HepG2 (cell line): ENCODE measurements at regions not wholly inside any gene's neighbourhood (a gene's known extent, or its start where the extent isn't known, plus 50 kb on each side); places are given as distances from the start of the nearest gene placed in this dataset.

ENCODE experiments used
- ATAC-seq: fragments of 200-7000 bp; cut with Tn5 transposase; 3 replicates; pipeline ENCODE4 v1.9.1; 2020; ENCODE audit warnings: mild to moderate bottlenecking, moderate library complexity
- BruUV-seq: library from RNA; stranded (reverse); fragments of 400-500 nt; replicated peaks from 2 replicates; lab custom pipeline; 2021; lab: Mats Ljungman, UMichigan
- CTCF ChIA-PET: fragments of 300-600 bp; formaldehyde crosslinking; extraction: SDS; loops from one replicate; lab custom pipeline; 2021; ENCODE audit warnings: low total read pairs, inconsistent platforms, low intra/inter-chr PET ratio; lab: Yijun Ruan, JAX
- POLR2A ChIA-PET: fragments of 350-600 bp; sonication (Branson Sonifier 250); formaldehyde crosslinking; loops from one replicate; lab custom pipeline; 2020; ENCODE audit warnings: antibody characterized with exemption, inconsistent platforms; lab: Yijun Ruan, JAX
- DNase-seq: peaks from one replicate; pipeline ENCODE4 v3.0.0-alpha.2; 2015; ENCODE audit warnings: low spot score
- FAIRE-seq: peaks from 3 replicates; lab custom pipeline; 2011; peaks lifted over from hg19 to GRCh38; lab: Jason Lieb, UNC
- H2AFZ ChIP-seq: one replicate; pipeline ENCODE4 v1.6.1; 2011; ENCODE audit warnings: low read length, inconsistent platforms
- H3K27ac ChIP-seq: fragments of 300-600 bp; 3 replicates; pipeline ENCODE4 v1.8.0; 2011; ENCODE audit warnings: mixed run types, mild to moderate bottlenecking, mixed read lengths, low read length, inconsistent platforms; ENCODE audit not compliant: insufficient read depth; ENCODE audit errors: extremely low read length
- H3K27me3 ChIP-seq, 2 experiments: fragments of 200-600 bp in 1 of 2; 2 replicates in 1 of 2; 3 replicates in 1 of 2; pipeline versions ENCODE4 v1.6.0 to v1.8.0; 2011; ENCODE audit warnings: low read length in 2 of 2, mild to moderate bottlenecking in 2 of 2, moderate library complexity in 2 of 2, inconsistent platforms in 1 of 2; ENCODE audit not compliant: insufficient read depth in 2 of 2, control insufficient read depth in 1 of 2
- H3K36me3 ChIP-seq, 2 experiments: fragments of 200-600 bp in 1 of 2; replicated peaks in 1 of 2; 2 replicates in 1 of 2; 3 replicates in 1 of 2; pipeline versions ENCODE4 v1.5.1 to v1.8.0; 2011; ENCODE audit warnings: low read length in 2 of 2, inconsistent platforms in 1 of 2; ENCODE audit not compliant: insufficient read depth in 2 of 2, control insufficient read depth in 1 of 2
- H3K4me1 ChIP-seq: 2 replicates; pipeline ENCODE4 v1.5.1; 2012; ENCODE audit warnings: low read length, inconsistent platforms; ENCODE audit not compliant: insufficient read depth
- H3K4me2 ChIP-seq: 2 replicates; pipeline ENCODE4 v1.6.0; 2011; ENCODE audit warnings: low read depth, low read length, inconsistent platforms
- H3K4me3 ChIP-seq, 3 experiments: fragments of 200-600 bp in 1 of 3; sonication (generic), shearing (Covaris generic) in 1 of 3; replicated peaks in 1 of 3; 2 replicates each; pipeline ENCODE4 v1.5.1; 2011 to 2016; ENCODE audit warnings: low read length in 3 of 3, inconsistent platforms in 2 of 3, low read depth in 2 of 3, mild to moderate bottlenecking in 2 of 3, control low read depth in 1 of 3, mixed read lengths in 1 of 3; ENCODE audit not compliant: insufficient read depth in 1 of 3
- H3K79me2 ChIP-seq: one replicate; pipeline ENCODE4 v1.6.1; 2011; ENCODE audit warnings: low read length, inconsistent platforms; ENCODE audit not compliant: insufficient read depth
- H3K9ac ChIP-seq: 2 replicates; pipeline ENCODE4 v1.6.0; 2011; ENCODE audit warnings: mild to moderate bottlenecking, low read depth, low read length, inconsistent platforms; ENCODE audit not compliant: insufficient read depth
- H3K9me3 ChIP-seq: 2 replicates; pipeline ENCODE4 v1.5.1; 2012; ENCODE audit warnings: mild to moderate bottlenecking, low read length
- H4K20me1 ChIP-seq: 2 replicates; pipeline ENCODE4 v1.6.0; 2011; ENCODE audit warnings: inconsistent platforms, mild to moderate bottlenecking, low read length, moderate library complexity; ENCODE audit not compliant: insufficient read depth
- AGO1 ChIP-seq: fragments of 200-400 bp; formaldehyde crosslinking; IDR thresholded peaks from 2 replicates; pipeline ENCODE4 v1.6.1; 2017; ENCODE audit warnings: mild to moderate bottlenecking, low read depth, low read length, moderate library complexity; ENCODE audit not compliant: poor library complexity, severe bottlenecking
- MTA3 ChIP-seq: sonication (generic); formaldehyde crosslinking; IDR thresholded peaks from 2 replicates; pipeline ENCODE4 v1.4.0; 2020; ENCODE audit warnings: missing genetic modification reagents
- NFYC ChIP-seq: IDR thresholded peaks from 2 replicates; pipeline ENCODE4 v1.6.1; 2016; ENCODE audit warnings: missing genetic modification reagents, missing compliant biosample characterization
- SAFB2 ChIP-seq: sonication (generic); formaldehyde crosslinking; IDR thresholded peaks from 2 replicates; pipeline ENCODE4 v1.5.1; 2020; ENCODE audit warnings: missing genetic modification reagents, low read depth, mild to moderate bottlenecking, borderline replicate concordance
- SOX6 ChIP-seq, 2 experiments: fragments of 450-650 bp in 1 of 2; sonication (generic) in 1 of 2; formaldehyde crosslinking in 1 of 2; IDR thresholded peaks; 2 replicates each; pipeline versions ENCODE4 v1.4.0 to v1.6.1; 2017 to 2020; ENCODE audit warnings: antibody characterized with exemption in 1 of 2, mild to moderate bottlenecking in 1 of 2, missing genetic modification reagents in 1 of 2
- TEAD2 ChIP-seq: sonication (generic); formaldehyde crosslinking; IDR thresholded peaks from 2 replicates; pipeline ENCODE4 v1.9.0; 2021; ENCODE audit warnings: missing genetic modification reagents
- TGIF2 ChIP-seq: IDR thresholded peaks from 2 replicates; pipeline ENCODE4 v1.6.1; 2016; ENCODE audit warnings: control low read depth, missing compliant biosample characterization
- ZNF260 ChIP-seq: sonication (generic); formaldehyde crosslinking; IDR thresholded peaks from 2 replicates; pipeline ENCODE4 v1.4.0; 2020; ENCODE audit warnings: missing genetic modification reagents, low read depth, mild to moderate bottlenecking, borderline replicate concordance
- ZNF331 ChIP-seq: sonication (generic); formaldehyde crosslinking; IDR thresholded peaks from 2 replicates; pipeline ENCODE4 v1.4.0; 2020; ENCODE audit warnings: missing genetic modification reagents
- ZNF598 ChIP-seq: sonication (generic); formaldehyde crosslinking; IDR thresholded peaks from 2 replicates; pipeline ENCODE4 v1.5.1; 2020; ENCODE audit warnings: mild to moderate bottlenecking, missing genetic modification reagents, borderline replicate concordance
- ZNF816 ChIP-seq: sonication (generic); formaldehyde crosslinking; IDR thresholded peaks from 2 replicates; pipeline ENCODE4 v1.8.0; 2022; ENCODE audit warnings: missing genetic modification reagents, mild to moderate bottlenecking, borderline replicate concordance
- WGBS: methylation state at CpG from one replicate; pipeline ENCODE4 v1.1.6; 2017; ENCODE audit warnings: low lambda C conversion rate; 5-methylcytosine and 5-hydroxymethylcytosine counted together
- in situ Hi-C: cut with HindIII; loops from 2 replicates; pipeline ENCODE4 v1.10.0; 2017; ENCODE audit warnings: low pct_unique_long_range_greater_than_20kb; ENCODE audit not compliant: extremely low pct_ligation_motif_present
- intact Hi-C: fragments of 100-400 bp; cut with micrococcal nuclease; formaldehyde crosslinking; loops from one replicate; pipeline ENCODE4 v1.10.0; 2022; ENCODE audit not compliant: unreplicated experiment
- TF ChIP-seq, protein P1 (sequence below): sonication (generic); formaldehyde crosslinking; IDR thresholded peaks from 2 replicates; pipeline ENCODE4 v1.4.0; 2020; ENCODE audit warnings: missing genetic modification reagents
- TF ChIP-seq, protein P2 (sequence below): sonication (generic); formaldehyde crosslinking; conservative IDR thresholded peaks from 2 replicates; pipeline ENCODE4 v1.4.0; 2020; ENCODE audit warnings: missing genetic modification reagents
- TF ChIP-seq, protein P3 (sequence below): sonication (generic); formaldehyde crosslinking; IDR thresholded peaks from 2 replicates; pipeline ENCODE4 v1.4.0; 2020; ENCODE audit warnings: mild to moderate bottlenecking, missing genetic modification reagents
- TF ChIP-seq, protein P4 (sequence below): sonication (generic); formaldehyde crosslinking; IDR thresholded peaks from 2 replicates; pipeline ENCODE4 v1.4.0; 2020; ENCODE audit warnings: mild to moderate bottlenecking, missing genetic modification reagents

DNA sequence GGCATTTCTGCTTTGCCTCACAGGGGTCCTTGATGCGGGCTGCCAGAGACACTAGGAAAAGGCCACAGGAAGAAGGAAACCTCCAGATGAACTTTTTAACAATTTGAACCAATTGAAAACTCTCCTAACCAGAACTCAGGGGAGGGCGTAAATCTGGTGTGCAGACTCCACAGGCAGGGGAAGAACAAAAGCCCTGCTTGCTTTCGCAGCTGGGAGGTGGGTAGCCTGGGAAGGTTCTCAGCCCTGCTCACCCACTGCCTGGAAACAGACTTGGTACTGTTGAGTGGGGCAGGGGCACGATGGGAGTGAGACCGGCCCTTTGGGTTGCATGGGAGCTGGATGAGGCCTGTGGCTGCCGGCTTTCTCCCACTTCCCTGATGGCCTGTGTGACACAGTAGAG lies 237.8 kb upstream of the TLE4 start:
- Histone ChIP-seq H3K27me3 (no peaks in the 10 kb centered on the region), H3K4me3 (no peak overlapping the region), H3K36me3 (no peaks in the 10 kb centered on the region), H3K4me2 (no peak overlapping the region), H2AFZ (no peak overlapping the region), H4K20me1 (no peaks in the 10 kb centered on the region), H3K4me1 (no peaks in the 10 kb centered on the region), H3K9me3 (peaks cover 21% of the 10 kb centered on the region), H3K79me2 (no peaks in the 10 kb centered on the region), H3K27ac (no peak overlapping the region), H3K9ac (no peak overlapping the region)
- intact Hi-C loops (no loop called here), in situ Hi-C loops (no loop called here)
- no peak for FAIRE-seq
- 17% methylated on average over 3 of the region's 6 CpGs for WGBS
- no TSS peak for BruUV-seq
- no peak for TF ChIP-seq ZNF816 (CRISPR knock-in tag)
- TF ChIP-seq, protein P1, sequence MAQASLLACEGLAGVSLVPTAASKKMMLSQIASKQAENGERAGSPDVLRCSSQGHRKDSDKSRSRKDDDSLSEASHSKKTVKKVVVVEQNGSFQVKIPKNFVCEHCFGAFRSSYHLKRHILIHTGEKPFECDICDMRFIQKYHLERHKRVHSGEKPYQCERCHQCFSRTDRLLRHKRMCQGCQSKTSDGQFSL, result no peak
- TF ChIP-seq, protein P2, sequence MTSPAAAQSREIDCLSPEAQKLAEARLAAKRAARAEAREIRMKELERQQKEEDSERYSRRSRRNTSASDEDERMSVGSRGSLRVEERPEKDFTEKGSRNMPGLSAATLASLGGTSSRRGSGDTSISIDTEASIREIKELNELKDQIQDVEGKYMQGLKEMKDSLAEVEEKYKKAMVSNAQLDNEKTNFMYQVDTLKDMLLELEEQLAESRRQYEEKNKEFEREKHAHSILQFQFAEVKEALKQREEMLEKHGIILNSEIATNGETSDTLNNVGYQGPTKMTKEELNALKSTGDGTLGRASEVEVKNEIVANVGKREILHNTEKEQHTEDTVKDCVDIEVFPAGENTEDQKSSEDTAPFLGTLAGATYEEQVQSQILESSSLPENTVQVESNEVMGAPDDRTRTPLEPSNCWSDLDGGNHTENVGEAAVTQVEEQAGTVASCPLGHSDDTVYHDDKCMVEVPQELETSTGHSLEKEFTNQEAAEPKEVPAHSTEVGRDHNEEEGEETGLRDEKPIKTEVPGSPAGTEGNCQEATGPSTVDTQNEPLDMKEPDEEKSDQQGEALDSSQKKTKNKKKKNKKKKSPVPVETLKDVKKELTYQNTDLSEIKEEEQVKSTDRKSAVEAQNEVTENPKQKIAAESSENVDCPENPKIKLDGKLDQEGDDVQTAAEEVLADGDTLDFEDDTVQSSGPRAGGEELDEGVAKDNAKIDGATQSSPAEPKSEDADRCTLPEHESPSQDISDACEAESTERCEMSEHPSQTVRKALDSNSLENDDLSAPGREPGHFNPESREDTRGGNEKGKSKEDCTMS, result no peak
- no peak for TF ChIP-seq TGIF2
- no peak for TF ChIP-seq SOX6 (IDR thresholded peaks at IDR 0.05)
- no peak for TF ChIP-seq SOX6 (CRISPR knock-in tag; IDR thresholded peaks at IDR 0.05)
- TF ChIP-seq ZNF260 (CRISPR knock-in tag), result no peak
- TF ChIP-seq AGO1, result no peak
- TF ChIP-seq ZNF331, result no peak
- no peak for TF ChIP-seq SAFB2 (CRISPR knock-in tag)
- no peak for TF ChIP-seq MTA3 (CRISPR knock-in tag)
- TF ChIP-seq, protein P3, sequence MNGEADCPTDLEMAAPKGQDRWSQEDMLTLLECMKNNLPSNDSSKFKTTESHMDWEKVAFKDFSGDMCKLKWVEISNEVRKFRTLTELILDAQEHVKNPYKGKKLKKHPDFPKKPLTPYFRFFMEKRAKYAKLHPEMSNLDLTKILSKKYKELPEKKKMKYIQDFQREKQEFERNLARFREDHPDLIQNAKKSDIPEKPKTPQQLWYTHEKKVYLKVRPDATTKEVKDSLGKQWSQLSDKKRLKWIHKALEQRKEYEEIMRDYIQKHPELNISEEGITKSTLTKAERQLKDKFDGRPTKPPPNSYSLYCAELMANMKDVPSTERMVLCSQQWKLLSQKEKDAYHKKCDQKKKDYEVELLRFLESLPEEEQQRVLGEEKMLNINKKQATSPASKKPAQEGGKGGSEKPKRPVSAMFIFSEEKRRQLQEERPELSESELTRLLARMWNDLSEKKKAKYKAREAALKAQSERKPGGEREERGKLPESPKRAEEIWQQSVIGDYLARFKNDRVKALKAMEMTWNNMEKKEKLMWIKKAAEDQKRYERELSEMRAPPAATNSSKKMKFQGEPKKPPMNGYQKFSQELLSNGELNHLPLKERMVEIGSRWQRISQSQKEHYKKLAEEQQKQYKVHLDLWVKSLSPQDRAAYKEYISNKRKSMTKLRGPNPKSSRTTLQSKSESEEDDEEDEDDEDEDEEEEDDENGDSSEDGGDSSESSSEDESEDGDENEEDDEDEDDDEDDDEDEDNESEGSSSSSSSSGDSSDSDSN, result no peak
- TF ChIP-seq NFYC (CRISPR knock-in tag), result no peak
- TF ChIP-seq TEAD2 (CRISPR knock-in tag), result no peak
- TF ChIP-seq, protein P4, sequence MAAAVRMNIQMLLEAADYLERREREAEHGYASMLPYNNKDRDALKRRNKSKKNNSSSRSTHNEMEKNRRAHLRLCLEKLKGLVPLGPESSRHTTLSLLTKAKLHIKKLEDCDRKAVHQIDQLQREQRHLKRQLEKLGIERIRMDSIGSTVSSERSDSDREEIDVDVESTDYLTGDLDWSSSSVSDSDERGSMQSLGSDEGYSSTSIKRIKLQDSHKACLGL (CRISPR knock-in tag), result no peak
- no peak for TF ChIP-seq ZNF598 (CRISPR knock-in tag)
- ChIA-PET POLR2A (no interaction called here), CTCF (no interaction called here)
- no peak for ATAC-seq
- DNase-seq, result no peak
